ENCODE measurements at regions not wholly inside any gene's neighbourhood (a gene's known extent, or its start where the extent isn't known, plus 50 kb on each side); places are given as distances from the start of the nearest gene placed in this dataset.

GRCh38 chr2:226366920-226367319 is 432.7 kb downstream of the IRS1 start (continued):
- TF ChIP-seq ZNF462 (CRISPR knock-in tag; IDR thresholded peaks at IDR 0.05) = no peak
- TF ChIP-seq EZH2phosphoT487 (IDR thresholded peaks at IDR 0.05; ENCODE audit: unreplicated experiment) = no peak
- TF ChIP-seq EZH2 (IDR thresholded peaks at IDR 0.05; ENCODE audit: low read depth, unreplicated experiment) = no peak

- DNase-seq (ENCODE audit: low spot score) (no peak), ATAC-seq (no peak)
- H3K27ac ChIP-seq (ENCODE audit: low read depth) = no peak overlapping the region
- no peaks in the 10 kb centered on the region; the same call in 2 of the 3 replicates for H3K9me3 Mint-ChIP-seq
- peaks cover 10% of the 10 kb centered on the region; the same call in 1 of the 2 replicates for H3K9me2 ChIP-seq (ENCODE audit: insufficient read depth)
- no peaks in the 10 kb centered on the region for H3K79me2 ChIP-seq (replicated peaks; ENCODE audit: insufficient read depth)
- no peak overlapping the region for H2AFZ ChIP-seq
- peaks cover 1% of the 10 kb centered on the region for H3K27me3 Mint-ChIP-seq (ENCODE audit: insufficient read depth, low read depth, poor library complexity)
- no peaks in the 10 kb centered on the region for H3K36me3 Mint-ChIP-seq (ENCODE audit: low read depth)
- H3K4me1 Mint-ChIP-seq = no peaks in the 10 kb centered on the region
- H3K4me2 ChIP-seq = no peak overlapping the region
- no peak overlapping the region for H3K4me3 Mint-ChIP-seq
- H3K4me1 ChIP-seq (ENCODE audit: insufficient read depth) = no peaks in the 10 kb centered on the region
- no peak overlapping the region for H3K27ac Mint-ChIP-seq
- H4K20me1 ChIP-seq (replicated peaks; ENCODE audit: insufficient read depth) = no peaks in the 10 kb centered on the region
- H3K4me3 ChIP-seq = no peak overlapping the region
- no peaks in the 10 kb centered on the region for H3F3A ChIP-seq (replicated peaks; ENCODE audit: low read depth)
- H3K27me3 ChIP-seq (ENCODE audit: insufficient read depth) = no peaks in the 10 kb centered on the region
- no peaks in the 10 kb centered on the region for H3K36me3 ChIP-seq (ENCODE audit: insufficient read depth)
- no peak for TF ChIP-seq CREB1 (CRISPR knock-in tag; IDR thresholded peaks at IDR 0.05; ENCODE audit: low read depth)
- TF ChIP-seq EZH2phosphoT487 (IDR thresholded peaks at IDR 0.05; ENCODE audit: unreplicated experiment) = no peak
- TF ChIP-seq JUNB (IDR thresholded peaks at IDR 0.05; ENCODE audit: unreplicated experiment) = no peak
- TF ChIP-seq NANOG (IDR thresholded peaks at IDR 0.05; ENCODE audit: borderline replicate concordance) = no peak
- TF ChIP-seq ETS1 (IDR thresholded peaks at IDR 0.05) = no peak
- no peak for TF ChIP-seq STAT1 (IDR thresholded peaks at IDR 0.05; ENCODE audit: unreplicated experiment)
- no peak for TF ChIP-seq ZNF462 (CRISPR knock-in tag; IDR thresholded peaks at IDR 0.05)
These were observed 435.4 kb downstream of the IRS1 start for GRCh38 chr2:226364217-226364616.
